ENCODE measurements at regions not wholly inside any gene's neighbourhood (a gene's known extent, or its start where the extent isn't known, plus 50 kb on each side); places are given as distances from the start of the nearest gene placed in this dataset.

GRCh38 chr7:68688416-68689086 is 909.7 kb upstream of the AUTS2 start:
- Histone ChIP-seq H3K36me3 (no peaks in the 10 kb centered on the region), H3K27me3 (no peaks in the 10 kb centered on the region), H3K9me3 (no peaks in the 10 kb centered on the region), H3K27ac (no peak overlapping the region), H3K4me3 (no peak overlapping the region), H3K4me1 (no peaks in the 10 kb centered on the region)
- intact Hi-C loops (cut with DNase I), result no loop called here
- TF ChIP-seq, protein P1, sequence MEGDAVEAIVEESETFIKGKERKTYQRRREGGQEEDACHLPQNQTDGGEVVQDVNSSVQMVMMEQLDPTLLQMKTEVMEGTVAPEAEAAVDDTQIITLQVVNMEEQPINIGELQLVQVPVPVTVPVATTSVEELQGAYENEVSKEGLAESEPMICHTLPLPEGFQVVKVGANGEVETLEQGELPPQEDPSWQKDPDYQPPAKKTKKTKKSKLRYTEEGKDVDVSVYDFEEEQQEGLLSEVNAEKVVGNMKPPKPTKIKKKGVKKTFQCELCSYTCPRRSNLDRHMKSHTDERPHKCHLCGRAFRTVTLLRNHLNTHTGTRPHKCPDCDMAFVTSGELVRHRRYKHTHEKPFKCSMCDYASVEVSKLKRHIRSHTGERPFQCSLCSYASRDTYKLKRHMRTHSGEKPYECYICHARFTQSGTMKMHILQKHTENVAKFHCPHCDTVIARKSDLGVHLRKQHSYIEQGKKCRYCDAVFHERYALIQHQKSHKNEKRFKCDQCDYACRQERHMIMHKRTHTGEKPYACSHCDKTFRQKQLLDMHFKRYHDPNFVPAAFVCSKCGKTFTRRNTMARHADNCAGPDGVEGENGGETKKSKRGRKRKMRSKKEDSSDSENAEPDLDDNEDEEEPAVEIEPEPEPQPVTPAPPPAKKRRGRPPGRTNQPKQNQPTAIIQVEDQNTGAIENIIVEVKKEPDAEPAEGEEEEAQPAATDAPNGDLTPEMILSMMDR (IDR thresholded peaks at IDR 0.05), result no peak
- DNase-seq (ENCODE audit: low spot score in 2 of 2), result no peak

- H3K4me3 ChIP-seq, result no peak overlapping the region
These were observed 909.2 kb upstream of the AUTS2 start for GRCh38 chr7:68689087-68689433.

DNA sequence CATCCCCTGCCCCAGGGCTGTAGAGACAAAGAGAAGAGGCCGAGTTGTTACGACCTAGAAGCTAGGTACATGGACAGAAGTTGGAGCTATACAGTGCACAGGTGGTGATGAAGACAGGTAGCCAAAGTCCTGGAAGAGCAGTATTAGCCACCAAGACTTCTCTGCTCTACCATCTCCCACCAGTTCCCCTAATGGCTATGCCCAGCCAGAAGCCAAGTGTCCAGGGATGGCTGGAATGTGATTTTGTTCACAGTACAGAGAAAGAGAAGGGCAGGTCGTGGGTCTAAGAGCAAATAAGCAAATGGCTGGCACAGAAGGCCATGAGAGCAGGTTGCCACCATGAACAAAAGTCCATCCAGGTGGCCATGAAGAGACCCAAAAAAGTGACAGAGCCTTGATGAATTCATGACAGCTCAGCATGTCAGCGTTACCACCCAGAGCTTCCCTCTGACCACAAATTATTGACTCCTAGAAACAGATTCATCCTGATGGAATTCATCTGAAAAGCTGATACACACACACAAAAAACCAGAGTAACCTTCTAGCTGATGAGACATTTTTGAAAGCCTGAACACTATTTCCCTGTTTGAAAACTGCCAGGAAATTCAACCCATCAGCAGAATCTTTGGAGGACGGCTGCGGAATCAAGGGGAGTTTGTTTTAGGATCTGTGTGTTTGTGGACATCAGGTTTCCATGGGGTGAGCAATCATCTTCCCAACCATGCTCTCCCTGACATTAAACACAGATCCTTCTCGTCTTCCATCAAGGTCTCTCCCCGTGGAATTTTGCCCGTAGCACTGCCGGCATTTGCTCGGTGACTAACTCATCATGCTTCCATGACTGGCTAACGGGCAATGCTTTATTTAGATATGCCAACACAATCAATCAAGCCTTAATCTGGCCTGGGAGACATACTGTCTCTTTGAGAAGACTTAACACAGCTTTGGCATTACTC is 906.7 kb upstream of the AUTS2 start:
- H3K36me3 ChIP-seq, result no peaks in the 10 kb centered on the region
- H3K4me1 ChIP-seq, result no peaks in the 10 kb centered on the region
- DNase-seq (ENCODE audit: low spot score in 2 of 2), result no peak
- no peak overlapping the region for H3K27ac ChIP-seq
- H3K4me3 ChIP-seq, result no peak overlapping the region
- H3K9me3 ChIP-seq, result no peaks in the 10 kb centered on the region
- intact Hi-C loops (cut with DNase I), result no loop called here
- H3K27me3 ChIP-seq, result no peaks in the 10 kb centered on the region
- TF ChIP-seq, protein P1 (IDR thresholded peaks at IDR 0.05), result no peak

More at GRCh38 chr7:68689087-68689433, 909.2 kb upstream of the AUTS2 start:
- DNase-seq (ENCODE audit: low spot score in 2 of 2), result no peak
- H3K27ac ChIP-seq, result no peak overlapping the region
- no peaks in the 10 kb centered on the region for H3K27me3 ChIP-seq
- no peaks in the 10 kb centered on the region for H3K4me1 ChIP-seq
- H3K9me3 ChIP-seq, result no peaks in the 10 kb centered on the region
- TF ChIP-seq, protein P1 (IDR thresholded peaks at IDR 0.05), result no peak
- intact Hi-C loops (cut with DNase I), result no loop called here
- H3K36me3 ChIP-seq, result no peaks in the 10 kb centered on the region

DNA sequence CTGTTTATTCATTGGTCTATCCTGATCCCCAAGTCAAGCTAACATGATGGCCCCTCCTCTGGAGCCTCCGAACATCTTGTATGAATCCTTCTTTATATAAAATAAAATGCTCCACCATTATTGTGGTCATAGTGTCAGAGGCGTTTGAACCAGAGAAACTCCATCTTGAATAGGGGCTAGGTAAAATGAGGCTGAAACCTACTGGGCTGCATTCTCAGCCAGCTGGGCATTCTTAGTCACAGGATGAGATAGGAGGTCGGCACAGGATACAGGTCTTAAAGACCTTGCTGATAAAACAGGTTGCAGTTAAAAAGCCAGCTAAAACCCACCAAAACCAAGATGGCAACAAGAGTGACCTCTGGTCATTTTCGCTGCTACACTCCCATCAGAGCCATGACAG is 905.8 kb upstream of the AUTS2 start:
- no peaks in the 10 kb centered on the region for H3K27me3 ChIP-seq
- DNase-seq (ENCODE audit: low spot score in 2 of 2), result no peak
- intact Hi-C loops (cut with DNase I), result no loop called here
- H3K27ac ChIP-seq, result no peak overlapping the region
- no peaks in the 10 kb centered on the region for H3K36me3 ChIP-seq
- H3K9me3 ChIP-seq, result no peaks in the 10 kb centered on the region
- no peaks in the 10 kb centered on the region for H3K4me1 ChIP-seq
- TF ChIP-seq, protein P1 (IDR thresholded peaks at IDR 0.05), result no peak
- H3K4me3 ChIP-seq, result no peak overlapping the region

GRCh38 chr7:68694656-68695055 is 903.6 kb upstream of the AUTS2 start:
- Histone ChIP-seq H3K27me3 (no peaks in the 10 kb centered on the region), H3K4me1 (no peaks in the 10 kb centered on the region), H3K27ac (no peak overlapping the region), H3K4me3 (no peak overlapping the region), H3K9me3 (no peaks in the 10 kb centered on the region), H3K36me3 (no peaks in the 10 kb centered on the region)
- intact Hi-C loops (cut with DNase I), result no loop called here
- TF ChIP-seq, protein P1 (IDR thresholded peaks at IDR 0.05), result no peak
- DNase-seq (ENCODE audit: low spot score in 2 of 2), result no peak
